SK-N-SH treated with all-trans-retinoic acid at 6 μM for 48 hours (cell line): ENCODE measurements at regions not wholly inside any gene's neighbourhood (a gene's known extent, or its start where the extent isn't known, plus 50 kb on each side); places are given as distances from the start of the nearest gene placed in this dataset.
A peak's percentile ranks its signal among the peaks of the same experiment; 100 is the strongest.

ENCODE experiments used
- ATAC-seq: fragments of 200-7000 bp; cut with Tn5 transposase; 3 replicates; pipeline ENCODE4 v1.9.1; 2020; ENCODE audit warnings: mild to moderate bottlenecking, moderate library complexity
- ARNTL ChIP-seq: fragments of 450-650 bp; formaldehyde crosslinking; IDR thresholded peaks from 2 replicates; pipeline ENCODE4 v1.5.0; 2020; ENCODE audit warnings: low read depth, mild to moderate bottlenecking, moderate library complexity, borderline replicate concordance
- BACH2 ChIP-seq: fragments of 250-450 bp; sonication (Bioruptor Pico); IDR thresholded peaks from 2 replicates; pipeline ENCODE4 v1.9.0; 2021; ENCODE audit warnings: mild to moderate bottlenecking, borderline replicate concordance
- CSDC2 ChIP-seq: fragments of 250-450 bp; sonication (Bioruptor Pico); IDR thresholded peaks from 2 replicates; pipeline ENCODE4 v1.5.0; 2020; ENCODE audit warnings: mild to moderate bottlenecking, moderate library complexity
- CSRNP3 ChIP-seq: fragments of 250-450 bp; sonication (Bioruptor Pico); IDR thresholded peaks from 2 replicates; pipeline ENCODE4 v1.5.1; 2021; ENCODE audit warnings: mild to moderate bottlenecking, moderate library complexity
- GLIS3 ChIP-seq: fragments of 250-450 bp; sonication (Bioruptor Pico); IDR thresholded peaks from 2 replicates; pipeline ENCODE4 v1.5.0; 2020; ENCODE audit warnings: mild to moderate bottlenecking, moderate library complexity
- ISL1 ChIP-seq: fragments of 250-450 bp; sonication (Bioruptor Pico); IDR thresholded peaks from 2 replicates; pipeline ENCODE4 v2.1.2; 2022; ENCODE audit warnings: mild to moderate bottlenecking, moderate library complexity
- PATZ1 ChIP-seq: fragments of 250-450 bp; sonication (Bioruptor Pico); IDR thresholded peaks from 2 replicates; pipeline ENCODE4 v1.8.0; 2020; ENCODE audit warnings: mild to moderate bottlenecking, moderate library complexity, borderline replicate concordance
- POU6F1 ChIP-seq: fragments of 250-450 bp; sonication (Bioruptor Pico); IDR thresholded peaks from 2 replicates; pipeline ENCODE4 v1.8.0; 2021; ENCODE audit warnings: low read depth, mild to moderate bottlenecking, moderate library complexity, borderline replicate concordance
- RARB ChIP-seq: fragments of 250-450 bp; sonication (Bioruptor Pico); IDR thresholded peaks from 2 replicates; pipeline ENCODE4 v1.8.0; 2021; ENCODE audit warnings: mild to moderate bottlenecking, moderate library complexity
- SNAI2 ChIP-seq: fragments of 250-450 bp; sonication (Bioruptor Pico); IDR thresholded peaks from 2 replicates; pipeline ENCODE4 v1.5.0; 2020; ENCODE audit warnings: mild to moderate bottlenecking, moderate library complexity
- TOX ChIP-seq: fragments of 250-450 bp; sonication (Bioruptor Pico); IDR thresholded peaks from 2 replicates; pipeline ENCODE4 v1.8.0; 2021; ENCODE audit warnings: mild to moderate bottlenecking, moderate library complexity, borderline replicate concordance
- TSHZ2 ChIP-seq: fragments of 250-450 bp; sonication (Bioruptor Pico); IDR thresholded peaks from 2 replicates; pipeline ENCODE4 v1.5.0; 2020; ENCODE audit warnings: mild to moderate bottlenecking, moderate library complexity
- ZC3H10 ChIP-seq: fragments of 250-450 bp; sonication (Bioruptor Pico); IDR thresholded peaks from 2 replicates; pipeline ENCODE4 v1.5.1; 2021; ENCODE audit warnings: mild to moderate bottlenecking, moderate library complexity
- ZFP3 ChIP-seq: fragments of 250-450 bp; sonication (Bioruptor Pico); IDR thresholded peaks from 2 replicates; pipeline ENCODE4 v1.5.0; 2020; ENCODE audit warnings: mild to moderate bottlenecking, moderate library complexity
- ZFP30 ChIP-seq: fragments of 450-650 bp; formaldehyde crosslinking; IDR thresholded peaks from 2 replicates; pipeline ENCODE4 v1.5.0; 2022; ENCODE audit warnings: mild to moderate bottlenecking, moderate library complexity
- ZNF565 ChIP-seq: fragments of 450-650 bp; formaldehyde crosslinking; conservative IDR thresholded peaks from 2 replicates; pipeline ENCODE4 v1.5.0; 2020; ENCODE audit warnings: low read depth, mild to moderate bottlenecking, moderate library complexity
- ZNF70 ChIP-seq: fragments of 450-650 bp; formaldehyde crosslinking; IDR thresholded peaks from 2 replicates; pipeline ENCODE4 v1.5.0; 2020; ENCODE audit warnings: mild to moderate bottlenecking, moderate library complexity
- ZNF8 ChIP-seq: fragments of 450-650 bp; formaldehyde crosslinking; IDR thresholded peaks from 2 replicates; pipeline ENCODE4 v1.5.0; 2020; ENCODE audit warnings: mild to moderate bottlenecking, moderate library complexity
- TF ChIP-seq, protein P1 (sequence below): fragments of 250-450 bp; sonication (Bioruptor Pico); IDR thresholded peaks from 2 replicates; pipeline ENCODE4 v1.5.1; 2020; ENCODE audit warnings: low read depth, mild to moderate bottlenecking, moderate library complexity

DNA sequence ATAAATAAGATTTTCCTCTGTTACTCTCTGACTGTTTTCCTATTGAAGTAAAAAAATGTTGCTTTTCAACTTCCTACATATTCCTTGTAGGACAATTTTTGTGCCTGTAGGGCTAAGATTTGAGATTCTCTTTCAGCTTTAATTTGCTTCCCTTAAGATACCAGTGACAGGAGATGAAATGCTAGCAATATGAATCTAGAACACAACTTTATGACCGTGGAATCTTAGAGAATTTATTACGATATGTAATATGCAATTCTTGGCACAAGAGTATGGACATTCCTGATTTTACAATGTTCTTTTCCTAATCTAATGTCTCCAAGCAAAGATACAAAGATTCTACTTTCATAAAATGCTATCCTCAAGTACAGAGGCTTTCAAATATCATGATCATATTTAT is 180.9 kb downstream of the KCNE4 start:
- ATAC-seq, result no peak
- no peak for TF ChIP-seq GLIS3 (CRISPR knock-in tag)
- TF ChIP-seq PATZ1 (CRISPR knock-in tag), result no peak
- TF ChIP-seq BACH2, result no peak
- TF ChIP-seq ZNF565, result no peak
- TF ChIP-seq CSDC2 (CRISPR knock-in tag), result no peak
- no peak for TF ChIP-seq ARNTL (CRISPR knock-in tag)

GRCh38 chr2:223235986-223236385 is 184.0 kb downstream of the KCNE4 start:
- no peak; the same call in 2 of the 3 replicates for ATAC-seq
- TF ChIP-seq ISL1 (CRISPR knock-in tag), result peak; percentile 43; the same call in 1 of the 2 replicates
- TF ChIP-seq ZFP3 (CRISPR knock-in tag), result no peak

DNA sequence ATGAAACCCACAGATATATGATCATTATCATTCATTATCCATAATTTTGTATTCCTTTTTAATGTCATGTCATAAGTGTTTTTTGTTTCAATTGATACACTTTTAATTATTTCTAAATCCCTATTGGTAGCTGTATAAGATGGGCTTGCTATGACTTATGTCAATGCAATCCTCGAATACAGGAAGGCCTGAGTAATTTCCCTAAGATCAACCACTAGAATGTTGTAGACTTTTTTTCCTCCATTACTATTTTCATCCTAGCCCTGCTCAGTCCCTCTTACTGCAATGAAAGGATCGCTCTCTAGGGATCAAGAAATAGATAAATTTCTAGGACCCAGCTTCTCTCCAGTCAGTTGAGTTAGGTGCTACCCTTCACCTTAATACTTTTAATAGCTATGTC is 186.3 kb downstream of the KCNE4 start:
- no peak for TF ChIP-seq ZNF565
- TF ChIP-seq TSHZ2 (CRISPR knock-in tag), result no peak
- TF ChIP-seq ZFP3 (CRISPR knock-in tag), result no peak
- TF ChIP-seq ZNF8 (CRISPR knock-in tag), result no peak
- no peak for TF ChIP-seq CSRNP3 (CRISPR knock-in tag)
- TF ChIP-seq ARNTL (CRISPR knock-in tag), result no peak
- no peak for TF ChIP-seq POU6F1 (CRISPR knock-in tag)
- no peak for TF ChIP-seq BACH2
- TF ChIP-seq SNAI2 (CRISPR knock-in tag), result no peak
- TF ChIP-seq ZFP30 (CRISPR knock-in tag), result no peak
- no peak for TF ChIP-seq TOX (CRISPR knock-in tag)
- TF ChIP-seq PATZ1 (CRISPR knock-in tag), result no peak
- TF ChIP-seq ZNF70 (CRISPR knock-in tag), result no peak
- TF ChIP-seq, protein P1, sequence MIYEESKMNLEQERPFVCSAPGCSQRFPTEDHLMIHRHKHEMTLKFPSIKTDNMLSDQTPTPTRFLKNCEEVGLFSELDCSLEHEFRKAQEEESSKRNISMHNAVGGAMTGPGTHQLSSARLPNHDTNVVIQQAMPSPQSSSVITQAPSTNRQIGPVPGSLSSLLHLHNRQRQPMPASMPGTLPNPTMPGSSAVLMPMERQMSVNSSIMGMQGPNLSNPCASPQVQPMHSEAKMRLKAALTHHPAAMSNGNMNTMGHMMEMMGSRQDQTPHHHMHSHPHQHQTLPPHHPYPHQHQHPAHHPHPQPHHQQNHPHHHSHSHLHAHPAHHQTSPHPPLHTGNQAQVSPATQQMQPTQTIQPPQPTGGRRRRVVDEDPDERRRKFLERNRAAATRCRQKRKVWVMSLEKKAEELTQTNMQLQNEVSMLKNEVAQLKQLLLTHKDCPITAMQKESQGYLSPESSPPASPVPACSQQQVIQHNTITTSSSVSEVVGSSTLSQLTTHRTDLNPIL (CRISPR knock-in tag), result no peak
- TF ChIP-seq RARB (CRISPR knock-in tag), result no peak
- TF ChIP-seq CSDC2 (CRISPR knock-in tag), result no peak
- TF ChIP-seq ZC3H10 (CRISPR knock-in tag), result no peak

More for the DNA sequence above, 186.3 kb downstream of the KCNE4 start:
- ATAC-seq, result no peak
